Activated CD4-positive, alpha-beta T cell treated with anti-CD3 and anti-CD28 coated beads, Interleukin-2, Interleukin-6, amounts not matched to agents 100 ng/mL and 50 ng/mL, durations not matched to agents 16 hours and 8 hours (primary cell): ENCODE measurements at regions not wholly inside any gene's neighbourhood (a gene's known extent, or its start where the extent isn't known, plus 50 kb on each side); places are given as distances from the start of the nearest gene placed in this dataset.

Source experiments
- DNase-seq: peaks from one replicate; pipeline ENCODE4 v3.0.0-alpha.2; 2020

GRCh38 chr13:80671773-80672172, 330.8 kb upstream of the SPRY2 start:
- DNase-seq: no peak

GRCh38 chr13:80669112-80669511, 328.2 kb upstream of the SPRY2 start:
- DNase-seq: no peak

- no peak for DNase-seq
These were observed 327.5 kb upstream of the SPRY2 start for GRCh38 chr13:80668452-80668851.

GRCh38 chr13:80666782-80667552, 326.0 kb upstream of the SPRY2 start:
- DNase-seq: no peak

- no peak for DNase-seq
These were observed 324.9 kb upstream of the SPRY2 start for GRCh38 chr13:80665792-80666333.

- no peak for DNase-seq
These were observed 324.0 kb upstream of the SPRY2 start for GRCh38 chr13:80664950-80665349.

- DNase-seq: no peak
These were observed 322.9 kb upstream of the SPRY2 start for GRCh38 chr13:80663788-80664187.

- no peak for DNase-seq
These were observed 317.8 kb upstream of the SPRY2 start for GRCh38 chr13:80658705-80659104.

GRCh38 chr13:80656512-80656904, 315.6 kb upstream of the SPRY2 start:
- DNase-seq: no peak

GRCh38 chr13:80655778-80656511, 315.0 kb upstream of the SPRY2 start:
- no peak for DNase-seq

GRCh38 chr13:80654638-80655249, 313.8 kb upstream of the SPRY2 start:
- DNase-seq: no peak

GRCh38 chr13:80649274-80649673, 308.3 kb upstream of the SPRY2 start:
- no peak for DNase-seq

- DNase-seq: no peak
These were observed 301.7 kb upstream of the SPRY2 start for GRCh38 chr13:80642641-80643040.

- DNase-seq: no peak
These were observed 292.3 kb upstream of the SPRY2 start for GRCh38 chr13:80633251-80633650.

- DNase-seq: no peak
These were observed 289.8 kb upstream of the SPRY2 start for GRCh38 chr13:80630685-80631121.

GRCh38 chr13:80618781-80619180, 277.9 kb upstream of the SPRY2 start:
- no peak for DNase-seq

- no peak for DNase-seq
These were observed 271.9 kb upstream of the SPRY2 start for GRCh38 chr13:80612804-80613203.

- DNase-seq: no peak
These were observed 270.4 kb upstream of the SPRY2 start for GRCh38 chr13:80611310-80611709.

- DNase-seq: no peak
These were observed 264.8 kb upstream of the SPRY2 start for GRCh38 chr13:80605716-80606115.

- no peak for DNase-seq
These were observed 264.1 kb upstream of the SPRY2 start for GRCh38 chr13:80605011-80605410.

GRCh38 chr13:80604098-80604497, 263.2 kb upstream of the SPRY2 start:
- no peak for DNase-seq

GRCh38 chr13:80603351-80603750, 262.4 kb upstream of the SPRY2 start:
- no peak for DNase-seq

- DNase-seq: no peak
These were observed 258.8 kb upstream of the SPRY2 start for GRCh38 chr13:80599765-80600164.

- no peak for DNase-seq
These were observed 257.3 kb upstream of the SPRY2 start for GRCh38 chr13:80598189-80598588.
